GM12892 (cell line): ENCODE measurements at regions not wholly inside any gene's neighbourhood (a gene's known extent, or its start where the extent isn't known, plus 50 kb on each side); places are given as distances from the start of the nearest gene placed in this dataset.

ENCODE experiments used
- POLR2A ChIP-seq: IDR thresholded peaks from 2 replicates; pipeline ENCODE4 v1.6.1; 2011; ENCODE audit warnings: low read depth, low read length, control low read depth
- POLR2AphosphoS5 ChIP-seq: IDR thresholded peaks from 2 replicates; pipeline ENCODE4 v1.6.1; 2011; ENCODE audit warnings: low read depth, low read length, control low read depth

- TF ChIP-seq POLR2A: no peak
- no peak for TF ChIP-seq POLR2AphosphoS5
These were observed 49.9 kb upstream of the HAO2 start for GRCh38 chr1:119318466-119319309.
